ENCODE measurements at regions not wholly inside any gene's neighbourhood (a gene's known extent, or its start where the extent isn't known, plus 50 kb on each side); places are given as distances from the start of the nearest gene placed in this dataset.

GRCh38 chr20:21801193-21801592 is 95.7 kb downstream of the PAX1 start:
- no peak overlapping the region for H3K4me3 ChIP-seq (ENCODE audit: low read length)
- H4K20me1 ChIP-seq (ENCODE audit: low read length) = no peaks in the 10 kb centered on the region
- intact Hi-C loops (cut with micrococcal nuclease) = no loop called here
- no peak overlapping the region for H3K4me2 ChIP-seq (ENCODE audit: low read length)
- no peak overlapping the region for H2AFZ ChIP-seq (ENCODE audit: low read length)
- ATAC-seq (no peak), DNase-seq (no peak)
- no peak overlapping the region for H3K9ac ChIP-seq (ENCODE audit: low read length)
- H3K4me1 ChIP-seq (ENCODE audit: insufficient read depth, low read length) = no peaks in the 10 kb centered on the region
- H3F3A ChIP-seq (ENCODE audit: low read length, unreplicated experiment) = no peaks in the 10 kb centered on the region
- no peaks in the 10 kb centered on the region for H3K9me3 ChIP-seq (ENCODE audit: low read length)
- H3K9me2 ChIP-seq (replicated peaks; ENCODE audit: low read length) = no peaks in the 10 kb centered on the region
- no peak overlapping the region for H3K27ac ChIP-seq (ENCODE audit: low read length)
- TF ChIP-seq EZH2 (IDR thresholded peaks at IDR 0.05; ENCODE audit: low read length, unreplicated experiment) = no peak
- TF ChIP-seq, protein P1, sequence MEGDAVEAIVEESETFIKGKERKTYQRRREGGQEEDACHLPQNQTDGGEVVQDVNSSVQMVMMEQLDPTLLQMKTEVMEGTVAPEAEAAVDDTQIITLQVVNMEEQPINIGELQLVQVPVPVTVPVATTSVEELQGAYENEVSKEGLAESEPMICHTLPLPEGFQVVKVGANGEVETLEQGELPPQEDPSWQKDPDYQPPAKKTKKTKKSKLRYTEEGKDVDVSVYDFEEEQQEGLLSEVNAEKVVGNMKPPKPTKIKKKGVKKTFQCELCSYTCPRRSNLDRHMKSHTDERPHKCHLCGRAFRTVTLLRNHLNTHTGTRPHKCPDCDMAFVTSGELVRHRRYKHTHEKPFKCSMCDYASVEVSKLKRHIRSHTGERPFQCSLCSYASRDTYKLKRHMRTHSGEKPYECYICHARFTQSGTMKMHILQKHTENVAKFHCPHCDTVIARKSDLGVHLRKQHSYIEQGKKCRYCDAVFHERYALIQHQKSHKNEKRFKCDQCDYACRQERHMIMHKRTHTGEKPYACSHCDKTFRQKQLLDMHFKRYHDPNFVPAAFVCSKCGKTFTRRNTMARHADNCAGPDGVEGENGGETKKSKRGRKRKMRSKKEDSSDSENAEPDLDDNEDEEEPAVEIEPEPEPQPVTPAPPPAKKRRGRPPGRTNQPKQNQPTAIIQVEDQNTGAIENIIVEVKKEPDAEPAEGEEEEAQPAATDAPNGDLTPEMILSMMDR (conservative IDR thresholded peaks at IDR 0.05; ENCODE audit: low read depth, low read length) = no peak
- no peak for TF ChIP-seq EZH2phosphoT487 (IDR thresholded peaks at IDR 0.05; ENCODE audit: borderline replicate concordance, low read length)
- no TSS peak for BruUV-seq (replicated peaks)
- POLR2A ChIA-PET (ENCODE audit: unreplicated experiment) = no interaction called here
- peaks cover 18% of the 10 kb centered on the region for H3K27me3 ChIP-seq (ENCODE audit: low read length)
- CTCF ChIA-PET = no interaction called here
- H3K36me3 ChIP-seq (ENCODE audit: low read depth, low read length) = no peaks in the 10 kb centered on the region
- no peaks in the 10 kb centered on the region for H3K79me2 ChIP-seq (ENCODE audit: low read length)

GRCh38 chr20:21798384-21798783 is 92.9 kb downstream of the PAX1 start:
- Histone ChIP-seq H3K4me1 (ENCODE audit: insufficient read depth, low read length) (no peaks in the 10 kb centered on the region), H3K9ac (ENCODE audit: low read length) (no peak overlapping the region), H3K4me2 (ENCODE audit: low read length) (no peak overlapping the region), H4K20me1 (ENCODE audit: low read length) (no peaks in the 10 kb centered on the region), H3K27me3 (ENCODE audit: low read length) (peaks cover 18% of the 10 kb centered on the region), H3K4me3 (ENCODE audit: low read length) (no peak overlapping the region), H3K79me2 (ENCODE audit: low read length) (no peaks in the 10 kb centered on the region), H3K9me3 (ENCODE audit: low read length) (no peaks in the 10 kb centered on the region), H3F3A (ENCODE audit: low read length, unreplicated experiment) (no peaks in the 10 kb centered on the region), H3K27ac (ENCODE audit: low read length) (no peak overlapping the region), H2AFZ (ENCODE audit: low read length) (no peak overlapping the region), H3K36me3 (ENCODE audit: low read depth, low read length) (no peaks in the 10 kb centered on the region), H3K9me2 (replicated peaks; ENCODE audit: low read length) (no peaks in the 10 kb centered on the region)
- no peak for ATAC-seq
- BruUV-seq (replicated peaks) = no TSS peak
- CTCF ChIA-PET = no interaction called here
- POLR2A ChIA-PET (ENCODE audit: unreplicated experiment) = no interaction called here
- TF ChIP-seq, protein P1 (conservative IDR thresholded peaks at IDR 0.05; ENCODE audit: low read depth, low read length) = no peak
- no peak for DNase-seq
- intact Hi-C loops (cut with micrococcal nuclease) = no loop called here

DNA sequence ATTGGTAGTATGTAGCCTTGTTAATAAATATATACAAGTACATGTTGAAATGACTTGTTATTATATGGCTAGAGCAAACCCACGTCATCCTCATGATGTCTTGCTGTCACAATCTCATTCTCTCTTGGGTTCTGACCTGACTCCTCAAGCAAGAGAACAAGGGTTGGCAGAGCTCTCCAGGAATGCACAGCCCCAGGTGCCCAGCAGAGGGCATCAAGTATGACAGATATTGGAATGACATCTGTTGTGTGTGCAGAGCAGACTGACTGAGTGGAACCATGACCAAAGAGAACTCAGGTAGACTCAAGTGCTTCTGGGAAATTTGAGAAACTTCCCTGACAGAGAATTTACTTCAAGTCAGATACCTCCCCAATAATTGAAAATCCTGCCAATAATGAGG is 90.6 kb downstream of the PAX1 start:
- Histone ChIP-seq H4K20me1 (ENCODE audit: low read length) (no peaks in the 10 kb centered on the region), H3K9me3 (ENCODE audit: low read length) (peaks cover 6% of the 10 kb centered on the region; the same call in 1 of the 2 replicates), H3K27me3 (ENCODE audit: low read length) (peaks cover 14% of the 10 kb centered on the region), H3F3A (ENCODE audit: low read length, unreplicated experiment) (no peaks in the 10 kb centered on the region), H3K79me2 (ENCODE audit: low read length) (no peaks in the 10 kb centered on the region), H3K4me2 (ENCODE audit: low read length) (no peak overlapping the region), H3K4me1 (ENCODE audit: insufficient read depth, low read length) (no peaks in the 10 kb centered on the region), H3K9ac (ENCODE audit: low read length) (no peak overlapping the region), H3K9me2 (replicated peaks; ENCODE audit: low read length) (no peaks in the 10 kb centered on the region), H2AFZ (ENCODE audit: low read length) (no peak overlapping the region), H3K36me3 (ENCODE audit: low read depth, low read length) (no peaks in the 10 kb centered on the region), H3K27ac (ENCODE audit: low read length) (no peak overlapping the region), H3K4me3 (ENCODE audit: low read length) (no peak overlapping the region)
- ATAC-seq (no peak), DNase-seq (peak; percentile 21)
- no TSS peak for BruUV-seq (replicated peaks)
- ChIA-PET POLR2A (ENCODE audit: unreplicated experiment) (no interaction called here), CTCF (no interaction called here)
- intact Hi-C loops (cut with micrococcal nuclease) = no loop called here
- TF ChIP-seq, protein P1 (conservative IDR thresholded peaks at IDR 0.05; ENCODE audit: low read depth, low read length) = peak; percentile 40
- TF ChIP-seq EZH2phosphoT487 (IDR thresholded peaks at IDR 0.05; ENCODE audit: borderline replicate concordance, low read length) = no peak
- TF ChIP-seq EZH2 (IDR thresholded peaks at IDR 0.05; ENCODE audit: low read length, unreplicated experiment) = no peak

Data from PC-3 (cell line).